K562 (cell line): ENCODE measurements at regions not wholly inside any gene's neighbourhood (a gene's known extent, or its start where the extent isn't known, plus 50 kb on each side); places are given as distances from the start of the nearest gene placed in this dataset.

Source experiments
- ATAC-seq: fragments of 200-7000 bp; cut with Tn5 transposase; 3 replicates; pipeline ENCODE4 v1.9.1; 2020; ENCODE audit warnings: moderate library complexity
- BruUV-seq: library from RNA; stranded (reverse); fragments of 400-500 nt; replicated peaks from 2 replicates; lab custom pipeline; 2021; lab: Mats Ljungman, UMichigan
- CTCF ChIA-PET: fragments of 300-600 bp; formaldehyde crosslinking; extraction: SDS; loops from one replicate; lab custom pipeline; 2021; ENCODE audit warnings: low intra/inter-chr PET ratio; lab: Yijun Ruan, JAX
- POLR2A ChIA-PET: fragments of 300-600, 350-650 bp; sonication (Branson Sonifier 250); formaldehyde crosslinking; extraction: SDS; loops from one replicate; lab custom pipeline; 2021; ENCODE audit warnings: antibody characterized with exemption, inconsistent platforms; lab: Yijun Ruan, JAX
- DNase-seq, 4 experiments: peaks; one replicate each; pipeline versions ENCODE4 v3.0.0 to v3.0.0-alpha.2; 2011 to 2018; ENCODE audit warnings: low spot score in 3 of 4, mixed read lengths in 3 of 4; ENCODE audit errors: extremely low read depth in 1 of 4
- FAIRE-seq: peaks from 2 replicates; lab custom pipeline; 2011; peaks lifted over from hg19 to GRCh38; lab: Jason Lieb, UNC
- H2AFZ ChIP-seq: 2 replicates; pipeline ENCODE4 v1.6.0; 2011; ENCODE audit warnings: low read depth, low read length, control low read depth, inconsistent platforms
- H3K27ac ChIP-seq: fragments of 200-600 bp; 3 replicates; pipeline ENCODE4 v1.8.0; 2011; ENCODE audit warnings: low read depth, mild to moderate bottlenecking, control low read depth, inconsistent platforms, low read length, moderate library complexity, mixed read lengths; ENCODE audit errors: extremely low read depth
- H3K27me3 ChIP-seq, 2 experiments: fragments of 300-600 bp in 1 of 2; 2 replicates in 1 of 2; 3 replicates in 1 of 2; pipeline versions ENCODE4 v1.6.0 to v1.8.0; 2011; ENCODE audit warnings: inconsistent platforms in 2 of 2, low read length in 2 of 2, mild to moderate bottlenecking in 1 of 2, mixed read lengths in 1 of 2, moderate library complexity in 1 of 2; ENCODE audit not compliant: control insufficient read depth in 2 of 2, insufficient read depth in 2 of 2
- H3K36me3 ChIP-seq: fragments of 300-600 bp; 3 replicates; pipeline ENCODE4 v1.8.0; 2011; ENCODE audit warnings: mild to moderate bottlenecking, low read length, inconsistent platforms; ENCODE audit not compliant: control insufficient read depth, insufficient read depth
- H3K4me1 ChIP-seq, 2 experiments: fragments of 200-600 bp in 1 of 2; replicated peaks in 1 of 2; 2 replicates in 1 of 2; 3 replicates in 1 of 2; pipeline versions ENCODE4 v1.5.1 to v1.8.0; 2011; ENCODE audit warnings: inconsistent platforms in 2 of 2, low read length in 2 of 2, mild to moderate bottlenecking in 1 of 2, mixed read lengths in 1 of 2, moderate library complexity in 1 of 2; ENCODE audit not compliant: control insufficient read depth in 2 of 2, insufficient read depth in 2 of 2
- H3K4me2 ChIP-seq: 2 replicates; pipeline ENCODE4 v1.6.1; 2011; ENCODE audit warnings: low read length, control low read depth, inconsistent platforms, mixed read lengths; ENCODE audit not compliant: insufficient read depth
- H3K4me3 ChIP-seq: fragments of 200-600 bp; sonication (generic), shearing (Covaris generic); 2 replicates; pipeline ENCODE4 v1.5.1; 2016; ENCODE audit warnings: control low read depth, inconsistent platforms
- H3K79me2 ChIP-seq: fragments of 200-600 bp; 3 replicates; pipeline ENCODE4 v1.8.0; 2011; ENCODE audit warnings: low read length, inconsistent platforms; ENCODE audit not compliant: control insufficient read depth, insufficient read depth
- H3K9ac ChIP-seq, 2 experiments: 2 replicates each; pipeline versions ENCODE4 v1.6.0 to v1.6.1; 2011; ENCODE audit warnings: low read depth in 2 of 2, low read length in 2 of 2, control low read depth in 1 of 2, inconsistent platforms in 1 of 2, mild to moderate bottlenecking in 1 of 2, mixed read lengths in 1 of 2; ENCODE audit not compliant: insufficient read depth in 1 of 2
- H3K9me1 ChIP-seq: one replicate; pipeline ENCODE4 v1.6.0; 2011; ENCODE audit warnings: inconsistent platforms, mild to moderate bottlenecking, low read length, moderate library complexity; ENCODE audit not compliant: control insufficient read depth, insufficient read depth
- H3K9me3 ChIP-seq: replicated peaks from 2 replicates; pipeline ENCODE4 v1.5.1; 2011; ENCODE audit warnings: low read depth, low read length, inconsistent platforms; ENCODE audit not compliant: control insufficient read depth, insufficient read depth
- H4K20me1 ChIP-seq: replicated peaks from 2 replicates; pipeline ENCODE4 v1.6.1; 2011; ENCODE audit warnings: low read length, inconsistent platforms, mixed read lengths; ENCODE audit not compliant: control insufficient read depth, insufficient read depth
- MED1 ChIP-seq: sonication (generic); formaldehyde crosslinking; IDR thresholded peaks from 2 replicates; pipeline ENCODE4 v1.8.1; 2023; ENCODE audit warnings: missing genetic modification reagents, borderline replicate concordance
- RBM25 ChIP-seq: fragments of 200-400 bp; formaldehyde crosslinking; IDR thresholded peaks from 2 replicates; pipeline ENCODE4 v1.6.1; 2018; ENCODE audit warnings: low read length, low read depth, moderate library complexity; ENCODE audit not compliant: severe bottlenecking
- SMAD2 ChIP-seq: fragments of 150-350 bp; IDR thresholded peaks from 2 replicates; pipeline ENCODE4 v1.6.1; 2014; ENCODE audit warnings: low read depth, mild to moderate bottlenecking, low read length
- SMARCE1 ChIP-seq: fragments of 450-650 bp; IDR thresholded peaks from 2 replicates; pipeline ENCODE4 v1.7.1; 2016; ENCODE audit warnings: mild to moderate bottlenecking
- TCF3 ChIP-seq: sonication (generic); formaldehyde crosslinking; IDR thresholded peaks from 2 replicates; pipeline ENCODE4 v1.4.0; 2020; ENCODE audit warnings: mild to moderate bottlenecking, missing genetic modification reagents
- XRCC3 ChIP-seq: fragments of 450-650 bp; IDR thresholded peaks from 2 replicates; pipeline ENCODE4 v1.6.1; 2017; ENCODE audit warnings: mild to moderate bottlenecking, moderate library complexity
- ZFP1 ChIP-seq: fragments of 450-650 bp; formaldehyde crosslinking; IDR thresholded peaks from 2 replicates; pipeline ENCODE4 v1.4.0; 2020; ENCODE audit warnings: mild to moderate bottlenecking, mixed read lengths
- ZNF146 ChIP-seq: IDR thresholded peaks from one replicate; pipeline ENCODE4 v1.6.1; 2018; ENCODE audit warnings: missing compliant biosample characterization; ENCODE audit not compliant: unreplicated experiment
- WGBS: fragments of 100-300 bp; shearing (Covaris generic); methylation state at CpG from one replicate; pipeline ENCODE4 v1.1.6; 2016; ENCODE audit warnings: low coverage, mixed read lengths; ENCODE audit not compliant: insufficient coverage; ENCODE audit errors: missing lambda C conversion rate; 5-methylcytosine and 5-hydroxymethylcytosine counted together
- in situ Hi-C: fragments of 300-500 bp; cut with MboI; formaldehyde crosslinking; loops from 4 replicates; pipeline ENCODE4 v1.15.0; 2018; ENCODE audit warnings: inconsistent platforms, mixed read lengths
- intact Hi-C: fragments of 100-400 bp; cut with micrococcal nuclease; formaldehyde crosslinking; loops from 2 replicates; pipeline ENCODE4 v1.14.2; 2022

GRCh38 chr12:89024580-89024979, 327.7 kb downstream of the DUSP6 start:
- Histone ChIP-seq H3K4me3 (no peak overlapping the region), H3K79me2 (no peaks in the 10 kb centered on the region), H3K9ac (no peak overlapping the region), H2AFZ (no peak overlapping the region), H3K9me1 (no peaks in the 10 kb centered on the region), H3K27ac (no peak overlapping the region), H3K27me3 (no peaks in the 10 kb centered on the region), H3K36me3 (no peaks in the 10 kb centered on the region), H4K20me1 (no peaks in the 10 kb centered on the region), H3K4me1 (no peaks in the 10 kb centered on the region), H3K4me2 (no peak overlapping the region), H3K9me3 (no peaks in the 10 kb centered on the region)
- ATAC-seq (no peak), DNase-seq (no peak), FAIRE-seq (no peak)
- ChIA-PET CTCF (interaction anchor here (0.6 kb wide), 1 partner anchor 435 kb away, joined by 3 read pairs; no protein-coding TSS in a partner anchor), POLR2A (no interaction called here)
- BruUV-seq: no TSS peak
- WGBS: 1% methylated on average over 4 of the region's 4 CpGs
- intact Hi-C loops: no loop called here
- TF ChIP-seq TCF3 (CRISPR knock-in tag) (peak; percentile 21; the same call in 1 of the 2 replicates), MED1 (no peak), XRCC3 (no peak), SMARCE1 (no peak), RBM25 (peak; percentile 37), SMAD2 (no peak), ZFP1 (CRISPR knock-in tag) (no peak), ZNF146 (CRISPR knock-in tag) (peak; percentile 94)
- in situ Hi-C loops: loop anchor here (25.0 kb wide), 1 partner anchor 1938 kb away; the partner anchor contains the start of gene CCER1
